ENCODE measurements at regions not wholly inside any gene's neighbourhood (a gene's known extent, or its start where the extent isn't known, plus 50 kb on each side); places are given as distances from the start of the nearest gene placed in this dataset.

GRCh38 chr14:87540339-87540738, 452.6 kb downstream of the GALC start:
- no peaks in the 10 kb centered on the region for H3K36me3 ChIP-seq
- intact Hi-C loops (cut with DNase I; ENCODE audit: low total_unique reads), result no loop called here
- no peak for TF ChIP-seq CTCF (IDR thresholded peaks at IDR 0.05)
- no peak for DNase-seq
- H3K4me1 ChIP-seq, result no peaks in the 10 kb centered on the region
- no peak overlapping the region for H3K4me3 ChIP-seq
- no peaks in the 10 kb centered on the region for H3K27me3 ChIP-seq
- no peaks in the 10 kb centered on the region for H3K9me3 ChIP-seq
- no peak overlapping the region for H3K27ac ChIP-seq

- TF ChIP-seq CTCF (IDR thresholded peaks at IDR 0.05), result no peak
- H3K27me3 ChIP-seq, result no peaks in the 10 kb centered on the region
- H3K36me3 ChIP-seq, result no peaks in the 10 kb centered on the region
- H3K4me3 ChIP-seq, result no peak overlapping the region
- H3K27ac ChIP-seq, result no peak overlapping the region
- H3K4me1 ChIP-seq, result no peaks in the 10 kb centered on the region
- no peak for DNase-seq
- H3K9me3 ChIP-seq, result no peaks in the 10 kb centered on the region
- intact Hi-C loops (cut with DNase I; ENCODE audit: low total_unique reads), result no loop called here
Observed at GRCh38 chr14:87529081-87529480, 463.9 kb downstream of the GALC start.

- Histone ChIP-seq H3K27ac (no peak overlapping the region), H3K9me3 (no peaks in the 10 kb centered on the region), H3K4me3 (no peak overlapping the region), H3K36me3 (no peaks in the 10 kb centered on the region), H3K4me1 (no peaks in the 10 kb centered on the region), H3K27me3 (no peaks in the 10 kb centered on the region)
- no peak for DNase-seq
- intact Hi-C loops (cut with DNase I; ENCODE audit: low total_unique reads), result no loop called here
- TF ChIP-seq CTCF (IDR thresholded peaks at IDR 0.05), result no peak
Observed at GRCh38 chr14:87526731-87527130, 466.3 kb downstream of the GALC start.

GRCh38 chr14:87524011-87524410, 469.0 kb downstream of the GALC start:
- H3K36me3 ChIP-seq, result no peaks in the 10 kb centered on the region
- intact Hi-C loops (cut with DNase I; ENCODE audit: low total_unique reads), result no loop called here
- no peaks in the 10 kb centered on the region for H3K4me1 ChIP-seq
- H3K27me3 ChIP-seq, result no peaks in the 10 kb centered on the region
- H3K27ac ChIP-seq, result no peak overlapping the region
- no peak for DNase-seq
- TF ChIP-seq CTCF (IDR thresholded peaks at IDR 0.05), result no peak
- no peak overlapping the region for H3K4me3 ChIP-seq
- H3K9me3 ChIP-seq, result no peaks in the 10 kb centered on the region

- no peaks in the 10 kb centered on the region for H3K36me3 ChIP-seq
- no peak overlapping the region for H3K4me3 ChIP-seq
- H3K27ac ChIP-seq, result no peak overlapping the region
- no peak for TF ChIP-seq CTCF (IDR thresholded peaks at IDR 0.05)
- intact Hi-C loops (cut with DNase I; ENCODE audit: low total_unique reads), result no loop called here
- no peaks in the 10 kb centered on the region for H3K4me1 ChIP-seq
- no peaks in the 10 kb centered on the region for H3K9me3 ChIP-seq
- H3K27me3 ChIP-seq, result no peaks in the 10 kb centered on the region
- DNase-seq, result no peak
Observed at GRCh38 chr14:87522575-87522974, 470.4 kb downstream of the GALC start.

- Histone ChIP-seq H3K27me3 (no peaks in the 10 kb centered on the region), H3K36me3 (no peaks in the 10 kb centered on the region), H3K9me3 (no peaks in the 10 kb centered on the region), H3K27ac (no peak overlapping the region), H3K4me1 (no peaks in the 10 kb centered on the region), H3K4me3 (no peak overlapping the region)
- intact Hi-C loops (cut with DNase I; ENCODE audit: low total_unique reads), result no loop called here
- DNase-seq, result no peak
- TF ChIP-seq CTCF (IDR thresholded peaks at IDR 0.05), result no peak
Observed at GRCh38 chr14:87508333-87508732, 484.6 kb downstream of the GALC start.
